Activated naive CD4-positive, alpha-beta T cell treated with anti-CD3 and anti-CD28 coated beads, Interleukin-2, amount 10 ng/mL, durations not matched to agents 7 days and 5 days (primary cell): ENCODE measurements at regions not wholly inside any gene's neighbourhood (a gene's known extent, or its start where the extent isn't known, plus 50 kb on each side); places are given as distances from the start of the nearest gene placed in this dataset.
"Not testable (repeated sequence)": the region's sequence is repeated elsewhere in the genome, so short reads cannot be mapped to it uniquely, and the experiment has no call there.

Experiments
- CTCF ChIA-PET: fragments of 350-600 bp; sonication (Branson Sonifier 250); formaldehyde crosslinking; loops from one replicate; lab custom pipeline; 2021; ENCODE audit warnings: antibody characterized with exemption; lab: Charles Lee
- DNase-seq: peaks from one replicate; pipeline ENCODE4 v3.0.0-alpha.2; 2020
- H3K27ac Mint-ChIP-seq: one replicate; pipeline ENCODE4 v1.8.0; 2021; ENCODE audit warnings: mild to moderate bottlenecking, moderate library complexity, mixed read lengths
- H3K27me3 Mint-ChIP-seq: one replicate; pipeline ENCODE4 v1.8.0; 2021; ENCODE audit warnings: mild to moderate bottlenecking, mixed read lengths
- H3K36me3 Mint-ChIP-seq: one replicate; pipeline ENCODE4 v1.8.0; 2021; ENCODE audit warnings: mixed read lengths
- H3K4me1 Mint-ChIP-seq: one replicate; pipeline ENCODE4 v1.8.0; 2021; ENCODE audit warnings: mixed read lengths
- H3K4me3 Mint-ChIP-seq: one replicate; pipeline ENCODE4 v1.8.0; 2021; ENCODE audit warnings: mild to moderate bottlenecking, moderate library complexity, mixed read lengths
- H3K9me3 Mint-ChIP-seq: one replicate; pipeline ENCODE4 v1.8.0; 2021; ENCODE audit warnings: mixed read lengths

DNA sequence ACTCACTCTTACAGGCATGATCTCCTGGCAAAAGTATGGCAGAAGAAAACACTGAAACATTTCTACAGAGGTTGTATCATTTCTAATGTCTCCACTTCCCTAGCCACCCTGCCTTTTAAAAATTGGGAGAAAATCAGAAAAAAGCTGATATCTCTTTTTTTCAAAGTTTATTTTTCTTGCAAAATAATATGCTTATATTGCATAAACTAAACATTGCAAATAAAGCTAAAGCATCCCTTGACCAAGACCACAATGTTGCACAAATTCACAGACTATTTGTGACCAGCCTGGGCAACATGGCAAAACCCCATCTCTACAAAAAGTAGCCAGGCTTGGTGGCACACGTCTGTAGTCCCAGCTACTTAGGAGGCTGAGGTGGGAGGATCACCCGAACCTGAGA is 183.3 kb upstream of the ELAVL2 start:
- Mint-ChIP-seq H3K4me1 (no peaks in the 10 kb centered on the region), H3K27me3 (no peaks in the 10 kb centered on the region), H3K27ac (no peak overlapping the region), H3K36me3 (no peaks in the 10 kb centered on the region), H3K9me3 (peaks cover 9% of the 10 kb centered on the region), H3K4me3 (no peak overlapping the region)
- CTCF ChIA-PET = no interaction called here
- no peak for DNase-seq

- DNase-seq = no peak
- H3K9me3 Mint-ChIP-seq = peaks cover 9% of the 10 kb centered on the region
- H3K27ac Mint-ChIP-seq = no peak overlapping the region
- no peak overlapping the region for H3K4me3 Mint-ChIP-seq
- H3K36me3 Mint-ChIP-seq = no peaks in the 10 kb centered on the region
- H3K4me1 Mint-ChIP-seq = no peaks in the 10 kb centered on the region
- CTCF ChIA-PET = no interaction called here
- H3K27me3 Mint-ChIP-seq = no peaks in the 10 kb centered on the region
These were observed 181.1 kb upstream of the ELAVL2 start for GRCh38 chr9:24007185-24007584.

DNA sequence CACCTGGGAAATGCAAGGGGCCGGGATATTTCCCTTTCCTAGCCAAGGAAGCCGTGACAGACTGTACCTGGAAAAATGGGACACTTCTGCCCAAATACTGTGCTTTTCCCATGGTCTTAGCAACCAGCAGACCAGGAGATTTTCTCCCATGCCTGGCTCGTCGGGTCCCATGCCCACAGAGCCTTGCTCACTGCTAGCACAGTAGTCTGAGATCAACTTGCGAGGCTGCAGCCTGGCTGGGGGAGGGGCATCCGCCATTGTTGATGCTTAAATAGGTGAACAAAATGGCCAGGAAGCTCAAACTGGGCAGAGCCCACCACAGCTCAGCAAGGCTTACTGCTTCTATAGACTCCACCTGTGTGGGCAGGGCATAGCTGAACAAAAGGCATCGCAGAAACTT is 165.8 kb upstream of the ELAVL2 start:
- H3K4me1 Mint-ChIP-seq, CTCF ChIA-PET, H3K27me3 Mint-ChIP-seq, H3K27ac Mint-ChIP-seq, H3K36me3 Mint-ChIP-seq, DNase-seq, H3K4me3 Mint-ChIP-seq: not testable (repeated sequence)
- H3K9me3 Mint-ChIP-seq = peaks cover 28% of the 10 kb centered on the region

DNA sequence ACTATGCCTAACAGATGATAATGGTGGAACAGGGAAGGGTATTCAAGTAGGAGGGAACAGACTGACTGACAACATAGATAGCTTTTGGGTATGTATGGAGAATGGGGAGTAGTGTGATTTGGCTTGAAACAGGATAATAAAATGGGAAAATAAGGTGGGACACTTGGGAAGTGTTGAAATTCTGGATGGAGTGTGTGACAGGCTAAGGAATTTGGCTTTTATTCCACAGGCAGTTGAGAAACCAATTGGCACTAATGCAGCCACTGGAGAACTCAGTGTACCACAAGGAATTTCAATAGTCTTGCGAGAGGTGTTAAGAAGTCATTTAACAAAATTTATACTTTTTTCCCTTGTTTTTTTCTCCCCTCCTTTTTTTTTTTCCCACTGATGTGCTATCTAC is 153.5 kb upstream of the ELAVL2 start:
- Mint-ChIP-seq H3K4me1 (no peaks in the 10 kb centered on the region), H3K36me3 (no peaks in the 10 kb centered on the region), H3K27me3 (no peaks in the 10 kb centered on the region), H3K27ac (no peak overlapping the region), H3K9me3 (peaks cover 14% of the 10 kb centered on the region), H3K4me3 (no peak overlapping the region)
- CTCF ChIA-PET = no interaction called here
- no peak for DNase-seq

DNA sequence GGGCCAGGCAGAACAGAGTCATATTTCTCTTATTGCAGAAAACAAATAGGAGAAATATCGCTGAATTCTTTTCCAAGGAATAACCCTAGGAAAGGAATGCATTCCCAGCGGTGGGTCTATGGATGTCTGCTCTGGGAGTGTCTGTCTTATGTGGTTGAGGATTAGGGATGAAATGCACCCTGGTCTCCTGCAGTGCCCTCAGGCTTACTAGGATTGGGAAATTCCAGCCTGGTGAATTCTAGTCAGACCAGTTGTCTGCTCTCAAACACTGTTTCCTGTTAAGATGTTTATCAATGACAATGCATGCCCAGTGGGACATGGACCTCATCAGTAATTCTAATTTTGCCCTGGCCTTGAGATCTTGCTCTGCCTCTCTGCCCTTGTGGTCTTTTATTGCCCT is 136.1 kb upstream of the ELAVL2 start:
- H3K4me3 Mint-ChIP-seq = no peak overlapping the region
- H3K9me3 Mint-ChIP-seq = peaks cover 28% of the 10 kb centered on the region
- H3K4me1 Mint-ChIP-seq = no peaks in the 10 kb centered on the region
- H3K27me3 Mint-ChIP-seq = no peaks in the 10 kb centered on the region
- no peaks in the 10 kb centered on the region for H3K36me3 Mint-ChIP-seq
- CTCF ChIA-PET = no interaction called here
- DNase-seq = no peak
- H3K27ac Mint-ChIP-seq = no peak overlapping the region

DNA sequence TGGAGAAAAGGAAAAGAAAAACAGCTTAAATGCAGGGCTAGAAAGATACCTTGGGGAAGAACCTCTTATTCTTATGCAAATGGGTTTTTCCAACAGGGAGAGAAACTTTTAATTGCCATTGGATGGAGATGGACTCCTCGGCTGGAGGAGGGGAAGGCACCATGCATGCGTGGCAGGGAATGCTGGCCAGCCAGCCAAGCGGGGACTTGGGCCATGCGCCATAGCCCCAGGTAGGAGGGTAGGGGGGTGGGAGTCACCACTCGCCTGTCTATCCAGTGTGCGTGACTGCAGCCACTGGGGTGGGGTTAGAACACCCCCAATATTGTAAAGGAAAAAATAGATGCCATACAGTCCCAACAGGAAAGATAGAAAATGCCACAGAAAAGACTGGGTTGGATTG is 119.9 kb upstream of the ELAVL2 start:
- Mint-ChIP-seq H3K27ac (no peak overlapping the region), H3K9me3 (peaks cover 20% of the 10 kb centered on the region), H3K27me3 (no peaks in the 10 kb centered on the region), H3K4me3 (no peak overlapping the region), H3K36me3 (no peaks in the 10 kb centered on the region), H3K4me1 (no peaks in the 10 kb centered on the region)
- CTCF ChIA-PET = no interaction called here
- no peak for DNase-seq

DNA sequence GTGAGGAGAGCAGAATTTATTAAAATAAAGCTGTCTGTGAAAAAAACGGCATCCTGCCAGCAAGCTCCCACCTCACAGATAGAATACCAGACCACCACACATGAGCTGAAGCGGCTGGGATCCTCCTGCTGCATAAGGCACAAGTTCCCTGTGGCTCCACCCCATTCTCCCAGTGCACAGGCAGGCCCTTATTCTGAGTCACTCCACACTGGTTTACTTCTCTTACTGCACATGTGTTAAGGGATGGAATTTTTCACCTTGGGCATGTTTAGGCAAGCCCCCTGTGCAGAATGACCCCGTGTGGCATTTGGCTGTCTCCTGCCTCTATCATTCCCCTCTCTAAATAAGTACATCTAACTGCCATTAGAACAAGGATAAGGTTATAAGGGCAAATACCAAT is 115.0 kb upstream of the ELAVL2 start:
- Mint-ChIP-seq H3K27ac (no peak overlapping the region), H3K9me3 (peaks cover 21% of the 10 kb centered on the region), H3K4me1 (no peaks in the 10 kb centered on the region), H3K36me3 (no peaks in the 10 kb centered on the region), H3K4me3 (no peak overlapping the region), H3K27me3 (no peaks in the 10 kb centered on the region)
- CTCF ChIA-PET = no interaction called here
- DNase-seq = no peak

GRCh38 chr9:23938908-23939307 is 112.9 kb upstream of the ELAVL2 start:
- CTCF ChIA-PET = no interaction called here
- Mint-ChIP-seq H3K27ac (no peak overlapping the region), H3K9me3 (peaks cover 14% of the 10 kb centered on the region), H3K4me3 (no peak overlapping the region), H3K36me3 (no peaks in the 10 kb centered on the region), H3K4me1 (no peaks in the 10 kb centered on the region), H3K27me3 (no peaks in the 10 kb centered on the region)
- DNase-seq = no peak

DNA sequence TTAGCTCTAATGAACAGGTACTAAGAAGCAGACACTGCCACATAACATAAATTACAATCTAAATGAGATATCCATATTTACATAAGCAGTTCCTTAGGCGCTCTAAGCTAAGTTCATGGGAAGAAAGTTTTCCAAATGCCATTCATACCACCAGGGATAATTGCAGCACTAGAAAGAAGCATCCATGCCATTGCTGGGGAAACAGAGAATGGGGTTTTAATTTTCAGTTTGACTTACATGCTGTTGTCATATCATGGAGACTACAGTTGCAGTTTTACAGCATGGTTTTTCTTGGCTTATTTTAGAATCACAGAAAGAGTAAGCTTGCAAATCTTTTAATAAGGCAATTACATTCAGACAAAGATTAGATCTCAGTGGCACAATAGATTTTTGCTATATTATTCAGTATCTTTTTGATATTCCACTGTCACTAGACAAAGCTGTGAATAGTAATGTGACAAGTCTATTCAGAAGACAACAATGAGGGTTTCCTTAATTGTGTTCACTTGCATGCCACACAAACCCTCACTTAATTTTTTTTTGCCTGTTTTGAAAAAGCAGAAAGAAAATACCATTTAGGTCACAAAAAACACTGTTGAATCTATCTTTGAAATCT is 108.4 kb upstream of the ELAVL2 start:
- CTCF ChIA-PET = no interaction called here
- DNase-seq = no peak
- Mint-ChIP-seq H3K27ac (no peak overlapping the region), H3K4me3 (no peak overlapping the region), H3K27me3 (no peaks in the 10 kb centered on the region), H3K36me3 (no peaks in the 10 kb centered on the region), H3K9me3 (peaks cover 3% of the 10 kb centered on the region), H3K4me1 (no peaks in the 10 kb centered on the region)

- Mint-ChIP-seq H3K36me3 (no peaks in the 10 kb centered on the region), H3K27me3 (no peaks in the 10 kb centered on the region), H3K4me3 (no peak overlapping the region), H3K27ac (no peak overlapping the region), H3K4me1 (no peaks in the 10 kb centered on the region), H3K9me3 (peaks cover 3% of the 10 kb centered on the region)
- CTCF ChIA-PET = no interaction called here
- no peak for DNase-seq
These were observed 107.3 kb upstream of the ELAVL2 start for GRCh38 chr9:23933348-23933747.

DNA sequence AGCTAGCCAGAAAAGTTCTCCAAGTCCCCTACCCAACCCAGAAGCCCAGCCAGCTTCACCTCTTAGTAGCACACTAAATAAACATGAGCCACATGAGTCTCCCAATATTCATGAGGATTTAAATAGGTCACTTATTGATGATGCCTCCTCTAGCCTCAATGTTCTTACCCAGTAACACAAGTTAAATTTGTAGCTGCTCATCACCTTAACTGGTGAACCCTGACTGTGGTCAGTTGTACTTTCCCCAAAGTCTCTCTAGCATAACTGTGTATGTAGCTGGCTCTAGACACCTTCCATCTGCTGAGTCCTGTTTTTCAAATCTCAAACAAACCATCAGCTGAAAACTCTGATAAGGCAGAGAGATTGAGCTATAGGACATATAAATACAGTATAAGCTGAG is 100.3 kb upstream of the ELAVL2 start:
- no peak for DNase-seq
- peaks cover 11% of the 10 kb centered on the region for H3K9me3 Mint-ChIP-seq
- no peaks in the 10 kb centered on the region for H3K27me3 Mint-ChIP-seq
- CTCF ChIA-PET = no interaction called here
- H3K36me3 Mint-ChIP-seq = no peaks in the 10 kb centered on the region
- H3K4me1 Mint-ChIP-seq = no peaks in the 10 kb centered on the region
- no peak overlapping the region for H3K27ac Mint-ChIP-seq
- H3K4me3 Mint-ChIP-seq = no peak overlapping the region

GRCh38 chr9:23914431-23915003 is 88.5 kb upstream of the ELAVL2 start:
- CTCF ChIA-PET = no interaction called here
- Mint-ChIP-seq H3K27me3 (no peaks in the 10 kb centered on the region), H3K36me3 (no peaks in the 10 kb centered on the region), H3K4me3 (no peak overlapping the region), H3K4me1 (no peaks in the 10 kb centered on the region), H3K27ac (no peak overlapping the region), H3K9me3 (peaks cover 27% of the 10 kb centered on the region)
- no peak for DNase-seq

- Mint-ChIP-seq H3K27me3 (no peaks in the 10 kb centered on the region), H3K27ac (no peak overlapping the region), H3K36me3 (no peaks in the 10 kb centered on the region), H3K4me1 (no peaks in the 10 kb centered on the region), H3K4me3 (no peak overlapping the region), H3K9me3 (peaks cover 12% of the 10 kb centered on the region)
- no peak for DNase-seq
- CTCF ChIA-PET = no interaction called here
These were observed 81.3 kb upstream of the ELAVL2 start for GRCh38 chr9:23907343-23907742.

- no peaks in the 10 kb centered on the region for H3K27me3 Mint-ChIP-seq
- no peaks in the 10 kb centered on the region for H3K4me1 Mint-ChIP-seq
- CTCF ChIA-PET = no interaction called here
- H3K27ac Mint-ChIP-seq = no peak overlapping the region
- no peak overlapping the region for H3K4me3 Mint-ChIP-seq
- H3K9me3 Mint-ChIP-seq = peaks cover 15% of the 10 kb centered on the region
- DNase-seq = no peak
- no peaks in the 10 kb centered on the region for H3K36me3 Mint-ChIP-seq
These were observed 61.7 kb upstream of the ELAVL2 start for GRCh38 chr9:23887781-23888180.
